ENCODE measurements at regions not wholly inside any gene's neighbourhood (a gene's known extent, or its start where the extent isn't known, plus 50 kb on each side); places are given as distances from the start of the nearest gene placed in this dataset.
"Not testable (repeated sequence)": the region's sequence is repeated elsewhere in the genome, so short reads cannot be mapped to it uniquely, and the experiment has no call there.

DNA sequence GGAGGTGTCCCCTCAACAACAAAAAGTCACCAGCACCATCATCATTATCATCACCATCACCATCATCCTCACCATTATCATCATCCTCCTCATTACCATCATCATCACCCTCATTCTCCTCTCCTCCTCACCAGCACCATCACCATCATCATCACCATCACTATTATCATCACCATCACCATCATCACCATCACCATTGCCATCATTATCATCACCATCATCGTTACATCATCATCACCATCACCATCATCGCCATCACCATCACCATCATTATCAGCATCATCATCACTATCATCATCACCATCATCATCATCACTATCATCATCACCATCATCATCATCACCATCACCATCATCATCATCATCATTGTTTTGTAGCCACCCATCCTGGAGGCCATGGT, 212.6 kb downstream of the MN1 start:
- no peak for DNase-seq

DNA sequence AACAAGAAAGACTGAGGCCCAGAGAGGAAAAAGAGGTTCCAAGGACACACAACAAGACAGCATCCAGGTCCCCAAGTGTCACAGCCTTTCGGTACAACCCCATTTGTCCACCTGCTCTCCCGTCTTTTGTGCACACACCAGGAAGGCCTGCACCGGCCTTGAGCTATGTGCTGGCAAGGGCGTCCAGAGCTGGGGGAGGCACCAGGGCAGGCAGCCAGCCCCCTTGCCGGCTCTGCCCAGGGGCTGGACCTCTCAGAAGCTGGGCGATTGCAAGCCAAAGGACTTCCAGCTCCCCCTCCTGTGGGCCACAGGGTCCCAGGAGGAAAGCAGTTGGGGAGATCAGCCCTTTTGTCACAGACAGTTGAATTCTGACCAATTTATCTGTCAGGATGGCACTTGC, 210.5 kb downstream of the MN1 start:
- DNase-seq: no peak

DNA sequence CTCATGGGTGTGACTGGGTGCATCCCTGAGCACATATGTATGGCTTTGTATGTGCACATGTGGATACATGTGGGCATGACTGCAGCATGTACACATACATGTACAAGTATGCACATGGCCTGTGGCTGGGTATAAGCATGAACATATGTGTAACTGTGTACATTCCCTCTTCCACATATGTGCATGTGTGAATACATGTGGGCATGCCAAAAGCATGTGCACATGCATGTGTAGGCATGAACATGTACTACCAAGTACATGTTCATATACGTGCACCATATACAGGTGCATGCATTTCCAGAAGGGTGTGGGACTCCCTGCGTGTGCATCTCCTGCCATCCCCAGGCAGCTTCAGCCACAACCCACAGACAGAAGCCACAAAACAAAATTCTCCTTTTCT, 208.2 kb downstream of the MN1 start:
- DNase-seq: no peak

GRCh38 chr22:27594020-27594419, 207.5 kb downstream of the MN1 start:
- DNase-seq: no peak

DNA sequence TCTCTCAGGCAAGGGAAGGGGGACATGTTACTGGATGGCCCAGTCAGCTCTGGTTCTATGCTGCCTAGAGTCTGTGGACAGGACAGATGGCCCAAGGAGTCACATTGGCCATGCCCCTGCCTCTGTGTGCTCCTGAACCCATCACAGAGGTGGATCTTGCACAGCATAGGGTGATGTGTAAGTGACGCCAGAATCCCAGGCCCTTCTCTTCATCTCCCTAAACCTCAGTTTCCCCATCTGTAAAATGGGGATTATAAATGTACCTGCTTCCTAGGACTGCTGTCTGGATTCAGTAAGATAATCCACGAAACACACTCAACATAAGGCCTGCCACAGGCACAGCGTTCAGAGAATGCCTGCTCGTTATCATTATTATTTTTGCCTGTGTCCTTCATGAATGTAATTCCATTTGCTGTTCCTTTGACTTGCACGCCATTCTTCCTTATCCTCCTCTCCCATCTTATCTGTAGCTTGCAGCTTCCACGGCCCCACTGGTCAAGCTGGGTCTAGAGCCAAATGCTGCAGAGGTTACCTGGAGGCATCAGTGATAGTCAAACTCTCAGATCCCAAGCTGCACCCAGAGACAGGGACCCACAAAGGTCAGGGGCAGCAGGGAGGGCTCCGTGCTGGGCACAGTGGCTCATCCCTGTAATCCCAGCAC, 207.0 kb downstream of the MN1 start:
- no peak for DNase-seq

- no peak for DNase-seq
Observed at GRCh38 chr22:27596133-27596870, 205.3 kb downstream of the MN1 start.

GRCh38 chr22:27597703-27598444, 203.7 kb downstream of the MN1 start:
- no peak for DNase-seq

DNA sequence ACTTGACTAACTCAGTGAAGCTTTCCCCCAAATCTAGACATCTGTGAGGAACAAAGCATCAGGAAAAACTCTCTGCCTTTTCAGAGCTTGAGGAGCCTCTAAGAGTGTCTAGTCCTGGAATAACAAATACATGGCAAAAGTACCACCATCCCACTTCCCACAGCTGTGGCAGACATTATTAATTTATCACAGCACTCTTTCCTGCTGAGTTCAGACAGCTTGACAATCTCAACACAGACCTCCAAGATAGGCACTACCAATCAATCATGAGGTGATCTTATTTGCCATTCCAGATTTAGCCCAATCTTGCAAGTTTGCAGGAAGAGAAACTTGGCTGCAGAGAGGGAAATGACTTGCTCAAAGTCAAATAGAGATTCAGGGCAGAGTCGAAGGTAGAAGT, 202.8 kb downstream of the MN1 start:
- no peak for DNase-seq

- DNase-seq: no peak
Observed at GRCh38 chr22:27601195-27601594, 200.4 kb downstream of the MN1 start.

DNA sequence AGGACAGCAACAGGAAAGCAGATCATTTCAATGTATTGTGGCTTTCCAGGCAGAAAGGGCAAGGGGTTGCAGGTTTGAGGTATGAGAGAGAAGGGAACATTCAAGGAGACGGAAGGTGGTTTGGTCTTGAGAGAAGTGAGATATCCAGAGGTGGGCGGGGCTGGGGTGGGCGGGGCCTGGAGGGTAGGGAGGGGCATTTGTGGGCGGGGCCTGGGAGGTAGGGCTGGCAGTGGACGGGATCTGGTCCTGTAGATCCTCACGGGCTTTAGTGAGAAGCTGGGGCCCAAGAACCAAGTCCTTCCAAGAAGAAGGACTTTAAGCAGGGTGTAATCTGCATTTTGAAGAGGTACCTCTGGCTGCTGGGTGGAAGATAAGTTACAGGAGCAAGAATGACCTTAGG, 199.2 kb downstream of the MN1 start:
- DNase-seq: no peak

GRCh38 chr22:27603111-27603799, 198.3 kb downstream of the MN1 start:
- no peak for DNase-seq

DNA sequence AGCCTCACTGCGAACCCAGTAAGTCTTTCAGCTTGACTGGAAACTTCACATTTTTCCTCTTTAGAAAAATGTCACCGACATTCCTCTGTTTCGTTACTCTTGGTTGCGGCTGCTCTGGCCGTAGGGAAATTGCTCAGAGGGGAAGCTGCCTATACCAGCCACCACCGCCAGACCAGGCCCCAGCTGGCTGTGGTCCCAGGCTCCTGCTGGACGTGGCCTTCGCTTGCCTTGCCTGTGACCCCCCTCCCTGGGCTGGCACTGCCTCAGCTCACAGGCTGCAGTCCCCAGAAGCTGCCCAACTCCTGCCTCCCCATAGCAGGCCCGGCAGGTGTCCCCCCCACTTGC, 197.8 kb downstream of the MN1 start:
- no peak for DNase-seq

GRCh38 chr22:27605390-27605789, 196.2 kb downstream of the MN1 start:
- no peak for DNase-seq

DNA sequence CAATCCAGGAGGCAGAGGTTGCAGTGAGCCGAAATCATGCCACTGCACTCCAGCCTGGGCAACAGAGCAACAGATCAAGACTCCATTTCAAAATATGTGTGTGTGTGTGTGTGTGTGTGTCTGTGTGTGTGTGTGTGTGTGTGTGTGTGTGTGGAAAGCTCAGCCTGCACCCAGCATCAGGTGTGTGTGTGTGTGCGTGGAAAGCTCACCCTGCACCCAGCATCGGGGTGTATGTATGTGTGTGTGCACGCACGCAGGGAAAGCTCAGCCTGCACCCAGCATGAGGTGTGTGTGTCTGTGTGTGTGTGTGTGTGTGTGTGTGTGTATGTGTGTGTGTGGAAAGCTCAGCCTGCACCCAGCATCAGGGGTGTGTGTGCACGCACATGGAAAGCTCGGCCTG, 193.8 kb downstream of the MN1 start:
- DNase-seq: not testable (repeated sequence)

- no peak for DNase-seq
Observed at GRCh38 chr22:27609451-27609888, 192.1 kb downstream of the MN1 start.

GRCh38 chr22:27610164-27610563, 191.4 kb downstream of the MN1 start:
- not testable (repeated sequence) for DNase-seq

GRCh38 chr22:27610863-27611786, 190.4 kb downstream of the MN1 start:
- no peak for DNase-seq

DNA sequence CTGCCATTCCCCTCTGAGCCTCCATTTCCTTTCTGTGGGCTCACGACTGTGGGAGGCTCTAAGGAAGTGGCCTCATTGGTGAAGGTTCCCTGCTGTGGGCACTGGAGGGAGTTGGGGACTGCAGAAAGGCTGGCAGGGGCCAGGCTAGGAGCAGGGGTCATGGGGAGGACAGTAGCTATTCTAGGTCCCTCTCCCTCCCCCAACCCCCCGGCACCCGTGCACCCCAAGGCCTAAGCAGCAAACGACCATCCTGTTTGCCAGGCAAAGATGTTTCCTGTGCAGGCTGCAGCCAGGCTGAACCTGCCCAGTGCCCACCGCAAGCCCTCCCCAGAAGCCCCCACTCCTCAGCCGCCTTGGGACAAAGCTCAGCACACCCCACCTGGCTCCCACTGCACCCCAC, 189.4 kb downstream of the MN1 start:
- DNase-seq: no peak

GRCh38 chr22:27613099-27614005, 188.2 kb downstream of the MN1 start:
- no peak for DNase-seq

GRCh38 chr22:27614006-27614649, 187.4 kb downstream of the MN1 start:
- DNase-seq: no peak

DNA sequence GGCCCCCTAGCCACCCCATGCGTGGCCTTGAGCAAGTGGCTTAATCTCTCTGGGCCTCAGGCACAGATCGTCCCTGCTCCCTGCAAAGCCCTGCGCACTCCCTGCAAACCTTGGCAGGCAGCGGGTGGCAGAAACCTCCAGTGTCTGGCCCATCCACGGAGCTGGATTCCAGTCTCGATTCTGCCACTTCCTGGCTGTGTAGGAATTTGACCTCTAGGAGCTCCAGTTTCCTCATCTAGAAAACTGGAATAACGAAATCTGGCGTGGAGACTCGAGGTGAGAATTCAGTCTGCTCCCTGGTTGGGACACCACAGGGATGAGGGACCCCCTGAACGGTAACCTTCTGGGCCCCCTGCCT, 186.9 kb downstream of the MN1 start:
- no peak for DNase-seq
